Upper lobe of left lung (tissue), 6 donors: ENCODE measurements at regions not wholly inside any gene's neighbourhood (a gene's known extent, or its start where the extent isn't known, plus 50 kb on each side); places are given as distances from the start of the nearest gene placed in this dataset.

Experiments
- ATAC-seq, 2 donors: fragments of 200-7000 bp; cut with Tn5 transposase; one replicate each; pipeline ENCODE4 v1.9.1; 2022; ENCODE audit warnings: mild to moderate bottlenecking in 2 of 2, moderate library complexity in 2 of 2; ENCODE audit not compliant: low FRiP score in 2 of 2
- DNase-seq, 2 donors: peaks; one replicate each; pipeline ENCODE4 v3.0.0-alpha.2; 2019 to 2020
- H3K27ac ChIP-seq, 4 donors: fragments of 200-600 bp; sonication (generic); one replicate each; pipeline ENCODE4 v1.5.1; 2016 to 2019
- H3K27me3 ChIP-seq, 4 donors: fragments of 200-600 bp; sonication (generic); one replicate each; pipeline ENCODE4 v1.5.1; 2017 to 2019
- H3K36me3 ChIP-seq, 4 donors: fragments of 200-600 bp; sonication (generic); one replicate each; pipeline ENCODE4 v1.5.1; 2016 to 2019
- H3K4me1 ChIP-seq, 4 donors: fragments of 200-600 bp; sonication (generic); one replicate each; pipeline ENCODE4 v1.5.1; 2018 to 2019
- H3K4me3 ChIP-seq, 4 donors: fragments of 200-600 bp; sonication (generic); one replicate each; pipeline ENCODE4 v1.5.1; 2017 to 2019; ENCODE audit warnings: mild to moderate bottlenecking in 2 of 4, moderate library complexity in 1 of 4
- H3K9me3 ChIP-seq, 4 donors: fragments of 200-600 bp; sonication (generic); one replicate each; pipeline ENCODE4 v1.5.1; 2018 to 2019
- CTCF ChIP-seq, 6 experiments: fragments of 450-650 bp in 4 of 6; fragments of 200-600 bp in 2 of 6; sonication (generic) in 2 of 6; IDR thresholded peaks; one replicate each; pipeline ENCODE4 v1.5.1; 2016 to 2019; ENCODE audit warnings: antibody characterized with exemption in 6 of 6
- EP300 ChIP-seq, 4 donors: sonication (generic); formaldehyde crosslinking; IDR thresholded peaks; one replicate each; pipeline ENCODE4 v1.5.1; 2017; ENCODE audit warnings: antibody characterized with exemption in 4 of 4, control low read depth in 2 of 4
- POLR2A ChIP-seq, 4 donors: fragments of 450-650 bp; IDR thresholded peaks; one replicate each; pipeline ENCODE4 v1.5.1; 2016 to 2017; ENCODE audit warnings: antibody characterized with exemption in 4 of 4, mild to moderate bottlenecking in 2 of 4
- POLR2AphosphoS5 ChIP-seq, 2 donors: sonication (generic); formaldehyde crosslinking; IDR thresholded peaks; one replicate each; pipeline ENCODE4 v1.5.1; 2017; ENCODE audit warnings: antibody characterized with exemption in 2 of 2
- WGBS, 2 donors: methylation state at CpG; one replicate each; pipeline ENCODE4 v1.1.5; 2017 to 2018; 5-methylcytosine and 5-hydroxymethylcytosine counted together
- donor health status: DM: no; HTN: no; CAD: no; lungs with moderate emphysema.
- donor health status: DM: no; HTN: yes; CAD: no; lungs with severe emphysema.

- Histone ChIP-seq H3K36me3 (no peaks in the 10 kb centered on the region), H3K4me1 (no peaks in the 10 kb centered on the region), H3K27ac (no peak overlapping the region), H3K9me3 (no peaks in the 10 kb centered on the region), H3K27me3 (no peaks in the 10 kb centered on the region), H3K4me3 (no peak overlapping the region)
- WGBS, 2 donors: 21 to 26% methylated on average over 4 to 5 of the region's 5 CpGs
- ATAC-seq (no peak), DNase-seq (no peak)
- TF ChIP-seq EP300 (IDR thresholded peaks at IDR 0.05) (no peak), POLR2AphosphoS5 (IDR thresholded peaks at IDR 0.05) (no peak), CTCF (IDR thresholded peaks at IDR 0.05) (peak in 2 of 6 experiments; percentile 9 to 10), POLR2A (IDR thresholded peaks at IDR 0.05) (no peak)
These were observed 77.2 kb upstream of the DCD start for GRCh38 chr12:54725233-54725843.

- H3K27ac ChIP-seq: no peak overlapping the region
- TF ChIP-seq POLR2A (IDR thresholded peaks at IDR 0.05): no peak
- TF ChIP-seq CTCF (IDR thresholded peaks at IDR 0.05): peak in 5 of 6 experiments; percentile 11 to 40 (median 28)
- no peak for TF ChIP-seq POLR2AphosphoS5 (IDR thresholded peaks at IDR 0.05)
- no peak for TF ChIP-seq EP300 (IDR thresholded peaks at IDR 0.05)
- H3K27me3 ChIP-seq: no peaks in the 10 kb centered on the region
- H3K4me1 ChIP-seq: no peaks in the 10 kb centered on the region
- H3K9me3 ChIP-seq: no peaks in the 10 kb centered on the region
- ATAC-seq (no peak), DNase-seq (no peak)
- H3K4me3 ChIP-seq: no peak overlapping the region
- H3K36me3 ChIP-seq: no peaks in the 10 kb centered on the region
- WGBS, 2 donors: 71 to 74% methylated on average over 5 of the region's 5 CpGs
These were observed 75.5 kb upstream of the DCD start for GRCh38 chr12:54723379-54724256.

- H3K4me3 ChIP-seq: no peak overlapping the region
- WGBS, 2 donors: 68 to 69% methylated on average over 3 of the region's 3 CpGs
- H3K27me3 ChIP-seq: no peaks in the 10 kb centered on the region
- DNase-seq (no peak), ATAC-seq (no peak)
- H3K27ac ChIP-seq: no peak overlapping the region
- no peaks in the 10 kb centered on the region for H3K4me1 ChIP-seq
- no peaks in the 10 kb centered on the region for H3K9me3 ChIP-seq
- TF ChIP-seq POLR2A (IDR thresholded peaks at IDR 0.05) (no peak), EP300 (IDR thresholded peaks at IDR 0.05) (no peak), CTCF (IDR thresholded peaks at IDR 0.05) (no peak), POLR2AphosphoS5 (IDR thresholded peaks at IDR 0.05) (no peak)
- no peaks in the 10 kb centered on the region for H3K36me3 ChIP-seq
These were observed 73.1 kb upstream of the DCD start for GRCh38 chr12:54721312-54721711.

GRCh38 chr12:54719691-54720090 lies 71.5 kb upstream of the DCD start:
- 60% methylated on average over 5 of the region's 5 CpGs for WGBS, 2 donors
- H3K27me3 ChIP-seq: no peaks in the 10 kb centered on the region
- H3K9me3 ChIP-seq: no peaks in the 10 kb centered on the region
- no peak for TF ChIP-seq EP300 (IDR thresholded peaks at IDR 0.05)
- no peak for TF ChIP-seq POLR2AphosphoS5 (IDR thresholded peaks at IDR 0.05)
- TF ChIP-seq CTCF (IDR thresholded peaks at IDR 0.05): no peak
- no peak for TF ChIP-seq POLR2A (IDR thresholded peaks at IDR 0.05)
- ATAC-seq (peak in 1 of 2 donors; percentile 19), DNase-seq (no peak)
- H3K36me3 ChIP-seq: no peaks in the 10 kb centered on the region
- H3K27ac ChIP-seq: no peak overlapping the region
- no peak overlapping the region for H3K4me3 ChIP-seq
- H3K4me1 ChIP-seq: no peaks in the 10 kb centered on the region
